GM12878 (cell line): ENCODE measurements at regions not wholly inside any gene's neighbourhood (a gene's known extent, or its start where the extent isn't known, plus 50 kb on each side); places are given as distances from the start of the nearest gene placed in this dataset.

ENCODE experiments used
- CREB1 ChIP-seq: IDR thresholded peaks from 2 replicates; pipeline ENCODE4 v1.6.1; 2012; ENCODE audit warnings: low read depth, mild to moderate bottlenecking, inconsistent platforms
- EP300 ChIP-seq, 2 experiments: fragments of 150-350 bp in 1 of 2; IDR thresholded peaks; 2 replicates each; pipeline ENCODE4 v1.6.1; 2011 to 2012; ENCODE audit warnings: low read depth in 2 of 2, low read length in 2 of 2, borderline replicate concordance in 1 of 2, improper control_type of control experiment in 1 of 2, inconsistent platforms in 1 of 2; ENCODE audit not compliant: control insufficient read depth in 1 of 2
- EZH2 ChIP-seq: IDR thresholded peaks from 2 replicates; pipeline ENCODE4 v1.6.1; 2012; ENCODE audit warnings: low read depth, mild to moderate bottlenecking, control low read depth, inconsistent platforms, low read length, borderline replicate concordance; ENCODE audit not compliant: control insufficient read depth
- IKZF2 ChIP-seq, 2 experiments: fragments of 450-650 bp; IDR thresholded peaks; 2 replicates each; pipeline ENCODE4 v1.6.1; 2017; ENCODE audit warnings: mild to moderate bottlenecking in 2 of 2, moderate library complexity in 2 of 2
- POLR2A ChIP-seq: IDR thresholded peaks from 2 replicates; pipeline ENCODE4 v1.6.1; 2011; ENCODE audit warnings: low read depth, mild to moderate bottlenecking, low read length
- POLR2AphosphoS5 ChIP-seq: IDR thresholded peaks from 2 replicates; pipeline ENCODE4 v1.6.1; 2011; ENCODE audit warnings: mild to moderate bottlenecking, low read length, inconsistent platforms
- RB1 ChIP-seq: fragments of 450-650 bp; formaldehyde crosslinking; IDR thresholded peaks from 2 replicates; pipeline ENCODE4 v1.6.1; 2017; ENCODE audit warnings: mild to moderate bottlenecking, borderline replicate concordance
- RFX5 ChIP-seq: IDR thresholded peaks from 2 replicates; pipeline ENCODE4 v1.6.1; 2011; ENCODE audit warnings: low read depth, low read length, improper control_type of control experiment
- TF ChIP-seq, protein P1 (sequence below), 3 experiments: IDR thresholded peaks in 2 of 3; conservative IDR thresholded peaks in 1 of 3; 2 replicates each; pipeline ENCODE4 v1.5.1; 2011; ENCODE audit warnings: low read depth in 3 of 3, low read length in 3 of 3, mild to moderate bottlenecking in 3 of 3, control low read depth in 2 of 3, moderate library complexity in 2 of 3, inconsistent platforms in 1 of 3, mixed read lengths in 1 of 3; ENCODE audit not compliant: control insufficient read depth in 2 of 3, insufficient read depth in 1 of 3; ENCODE audit errors: extremely low read depth in 1 of 3
- TF ChIP-seq, protein P2 (sequence below): IDR thresholded peaks from 2 replicates; pipeline ENCODE4 v1.6.1; 2012; ENCODE audit warnings: low read depth, low read length, improper control_type of control experiment
- TF ChIP-seq, protein P3 (sequence below): IDR thresholded peaks from 2 replicates; pipeline ENCODE4 v1.6.1; 2012; ENCODE audit warnings: low read depth, low read length, improper control_type of control experiment
- TF ChIP-seq, protein P4 (sequence below): IDR thresholded peaks from 2 replicates; pipeline ENCODE4 v1.6.1; 2012; ENCODE audit warnings: low read length, inconsistent platforms
- TF ChIP-seq, protein P5 (sequence below): IDR thresholded peaks from 2 replicates; pipeline ENCODE4 v1.6.1; 2011; ENCODE audit warnings: borderline replicate concordance, low read depth, mild to moderate bottlenecking, moderate library complexity, low read length; ENCODE audit not compliant: insufficient read depth, poor library complexity, severe bottlenecking

DNA sequence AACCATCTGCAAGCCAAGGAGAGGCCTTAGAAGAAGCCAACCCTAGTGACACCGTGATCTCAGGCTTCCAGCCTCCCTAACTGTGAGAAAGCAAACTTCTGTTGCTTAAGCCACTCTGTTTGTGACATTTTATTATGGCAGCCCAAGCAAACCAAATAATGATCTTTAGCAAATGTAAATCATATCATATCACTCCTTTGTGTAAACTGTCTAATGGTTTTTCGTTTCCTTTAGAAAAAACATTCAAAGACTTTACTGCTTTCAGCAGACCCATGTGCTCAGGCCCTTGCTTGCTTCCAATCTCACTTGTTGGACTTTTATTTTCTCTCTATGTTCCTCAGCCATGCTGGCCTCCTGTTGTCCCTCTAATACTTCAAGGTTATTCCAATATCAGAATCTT lies 192.2 kb upstream of the HS3ST1 start:
- TF ChIP-seq IKZF2 (IDR thresholded peaks at IDR 0.05): no peak
- TF ChIP-seq, protein P1, sequence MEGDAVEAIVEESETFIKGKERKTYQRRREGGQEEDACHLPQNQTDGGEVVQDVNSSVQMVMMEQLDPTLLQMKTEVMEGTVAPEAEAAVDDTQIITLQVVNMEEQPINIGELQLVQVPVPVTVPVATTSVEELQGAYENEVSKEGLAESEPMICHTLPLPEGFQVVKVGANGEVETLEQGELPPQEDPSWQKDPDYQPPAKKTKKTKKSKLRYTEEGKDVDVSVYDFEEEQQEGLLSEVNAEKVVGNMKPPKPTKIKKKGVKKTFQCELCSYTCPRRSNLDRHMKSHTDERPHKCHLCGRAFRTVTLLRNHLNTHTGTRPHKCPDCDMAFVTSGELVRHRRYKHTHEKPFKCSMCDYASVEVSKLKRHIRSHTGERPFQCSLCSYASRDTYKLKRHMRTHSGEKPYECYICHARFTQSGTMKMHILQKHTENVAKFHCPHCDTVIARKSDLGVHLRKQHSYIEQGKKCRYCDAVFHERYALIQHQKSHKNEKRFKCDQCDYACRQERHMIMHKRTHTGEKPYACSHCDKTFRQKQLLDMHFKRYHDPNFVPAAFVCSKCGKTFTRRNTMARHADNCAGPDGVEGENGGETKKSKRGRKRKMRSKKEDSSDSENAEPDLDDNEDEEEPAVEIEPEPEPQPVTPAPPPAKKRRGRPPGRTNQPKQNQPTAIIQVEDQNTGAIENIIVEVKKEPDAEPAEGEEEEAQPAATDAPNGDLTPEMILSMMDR (IDR thresholded peaks at IDR 0.05 in 2 of 3, conservative IDR thresholded peaks at IDR 0.05 in 1 of 3; ENCODE audit: control insufficient read depth in 2 of 3, extremely low read depth in 1 of 3, insufficient read depth in 1 of 3, low read depth in 3 of 3, low read length in 3 of 3): no peak
- TF ChIP-seq CREB1: no peak
- no peak for TF ChIP-seq POLR2A
- TF ChIP-seq RB1: no peak
- TF ChIP-seq EZH2: no peak
- no peak for TF ChIP-seq POLR2AphosphoS5
- no peak for TF ChIP-seq EP300 (IDR thresholded peaks at IDR 0.05; ENCODE audit: borderline replicate concordance in 1 of 2, control insufficient read depth in 1 of 2, low read depth in 2 of 2, low read length in 2 of 2)
- TF ChIP-seq, protein P2, sequence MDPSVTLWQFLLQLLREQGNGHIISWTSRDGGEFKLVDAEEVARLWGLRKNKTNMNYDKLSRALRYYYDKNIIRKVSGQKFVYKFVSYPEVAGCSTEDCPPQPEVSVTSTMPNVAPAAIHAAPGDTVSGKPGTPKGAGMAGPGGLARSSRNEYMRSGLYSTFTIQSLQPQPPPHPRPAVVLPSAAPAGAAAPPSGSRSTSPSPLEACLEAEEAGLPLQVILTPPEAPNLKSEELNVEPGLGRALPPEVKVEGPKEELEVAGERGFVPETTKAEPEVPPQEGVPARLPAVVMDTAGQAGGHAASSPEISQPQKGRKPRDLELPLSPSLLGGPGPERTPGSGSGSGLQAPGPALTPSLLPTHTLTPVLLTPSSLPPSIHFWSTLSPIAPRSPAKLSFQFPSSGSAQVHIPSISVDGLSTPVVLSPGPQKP: no peak
- TF ChIP-seq, protein P3, sequence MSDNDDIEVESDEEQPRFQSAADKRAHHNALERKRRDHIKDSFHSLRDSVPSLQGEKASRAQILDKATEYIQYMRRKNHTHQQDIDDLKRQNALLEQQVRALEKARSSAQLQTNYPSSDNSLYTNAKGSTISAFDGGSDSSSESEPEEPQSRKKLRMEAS: no peak
- TF ChIP-seq, protein P4, sequence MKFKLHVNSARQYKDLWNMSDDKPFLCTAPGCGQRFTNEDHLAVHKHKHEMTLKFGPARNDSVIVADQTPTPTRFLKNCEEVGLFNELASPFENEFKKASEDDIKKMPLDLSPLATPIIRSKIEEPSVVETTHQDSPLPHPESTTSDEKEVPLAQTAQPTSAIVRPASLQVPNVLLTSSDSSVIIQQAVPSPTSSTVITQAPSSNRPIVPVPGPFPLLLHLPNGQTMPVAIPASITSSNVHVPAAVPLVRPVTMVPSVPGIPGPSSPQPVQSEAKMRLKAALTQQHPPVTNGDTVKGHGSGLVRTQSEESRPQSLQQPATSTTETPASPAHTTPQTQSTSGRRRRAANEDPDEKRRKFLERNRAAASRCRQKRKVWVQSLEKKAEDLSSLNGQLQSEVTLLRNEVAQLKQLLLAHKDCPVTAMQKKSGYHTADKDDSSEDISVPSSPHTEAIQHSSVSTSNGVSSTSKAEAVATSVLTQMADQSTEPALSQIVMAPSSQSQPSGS: no peak
- TF ChIP-seq, protein P5, sequence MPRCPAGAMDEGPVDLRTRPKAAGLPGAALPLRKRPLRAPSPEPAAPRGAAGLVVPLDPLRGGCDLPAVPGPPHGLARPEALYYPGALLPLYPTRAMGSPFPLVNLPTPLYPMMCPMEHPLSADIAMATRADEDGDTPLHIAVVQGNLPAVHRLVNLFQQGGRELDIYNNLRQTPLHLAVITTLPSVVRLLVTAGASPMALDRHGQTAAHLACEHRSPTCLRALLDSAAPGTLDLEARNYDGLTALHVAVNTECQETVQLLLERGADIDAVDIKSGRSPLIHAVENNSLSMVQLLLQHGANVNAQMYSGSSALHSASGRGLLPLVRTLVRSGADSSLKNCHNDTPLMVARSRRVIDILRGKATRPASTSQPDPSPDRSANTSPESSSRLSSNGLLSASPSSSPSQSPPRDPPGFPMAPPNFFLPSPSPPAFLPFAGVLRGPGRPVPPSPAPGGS: no peak
- no peak for TF ChIP-seq RFX5
